SU-DHL-6 (cell line): ENCODE measurements at regions not wholly inside any gene's neighbourhood (a gene's known extent, or its start where the extent isn't known, plus 50 kb on each side); places are given as distances from the start of the nearest gene placed in this dataset.

Experiments used
- H2AFZ ChIP-seq: fragments of 200-600 bp; sonication (generic); 2 replicates; pipeline ENCODE4 v1.6.1; 2014; ENCODE audit warnings: low read depth, mild to moderate bottlenecking, moderate library complexity, mixed read lengths, antibody characterized with exemption, low read length; ENCODE audit not compliant: severe bottlenecking
- H3F3A ChIP-seq: fragments of 200-600 bp; shearing (Covaris generic); 2 replicates; pipeline ENCODE4 v1.6.0; 2016; ENCODE audit warnings: antibody characterized with exemption, mild to moderate bottlenecking; ENCODE audit not compliant: insufficient read depth
- H3K27ac ChIP-seq: fragments of 200-600 bp; sonication (generic); 2 replicates; pipeline ENCODE4 v1.5.1; 2016; ENCODE audit warnings: low read depth, mild to moderate bottlenecking, low read length, moderate library complexity, mixed read lengths
- H3K27me3 ChIP-seq: fragments of 200-600 bp; sonication (generic), shearing (Covaris generic); 2 replicates; pipeline ENCODE4 v1.6.0; 2014; ENCODE audit warnings: mild to moderate bottlenecking, low read length
- H3K36me3 ChIP-seq: fragments of 200-600 bp; sonication (generic); 2 replicates; pipeline ENCODE4 v1.6.1; 2014; ENCODE audit warnings: mild to moderate bottlenecking, low read length, mixed read lengths
- H3K4me2 ChIP-seq: fragments of 300-600, 200-600 bp; shearing (Covaris generic), sonication (generic); 2 replicates; pipeline ENCODE4 v1.6.0; 2014; ENCODE audit warnings: low read length, low read depth, mild to moderate bottlenecking; ENCODE audit not compliant: poor library complexity, severe bottlenecking
- H3K4me3 ChIP-seq: fragments of 200-600 bp; sonication (generic); 2 replicates; pipeline ENCODE4 v1.5.1; 2014; ENCODE audit warnings: antibody characterized with exemption, low read length, mild to moderate bottlenecking, mixed read lengths; ENCODE audit not compliant: insufficient read depth, poor library complexity, severe bottlenecking
- H3K79me2 ChIP-seq: fragments of 200-600 bp; sonication (generic); 2 replicates; pipeline ENCODE4 v1.6.1; 2014; ENCODE audit warnings: mild to moderate bottlenecking, low read length, moderate library complexity; ENCODE audit not compliant: insufficient read depth
- H3K9ac ChIP-seq: fragments of 200-600 bp; sonication (generic); 2 replicates; pipeline ENCODE4 v1.7.0; 2014; ENCODE audit warnings: mild to moderate bottlenecking, low read length
- H3K9me2 ChIP-seq: fragments of 200-600 bp; sonication (generic); replicated peaks from 2 replicates; pipeline ENCODE4 v1.6.1; 2014; ENCODE audit warnings: low read length; ENCODE audit not compliant: insufficient read depth
- H3K9me3 ChIP-seq: fragments of 200-600 bp; sonication (generic); 2 replicates; pipeline ENCODE4 v1.6.1; 2014; ENCODE audit warnings: low read length, mixed read lengths; ENCODE audit not compliant: insufficient read depth
- H4K20me1 ChIP-seq: fragments of 200-600 bp; sonication (generic); 2 replicates; pipeline ENCODE4 v1.6.1; 2014; ENCODE audit warnings: low read depth, mild to moderate bottlenecking, antibody characterized with exemption, low read length, moderate library complexity, mixed read lengths
- EZH2phosphoT487 ChIP-seq: fragments of 200-600 bp; sonication (generic), shearing (Covaris generic); conservative IDR thresholded peaks from 2 replicates; pipeline ENCODE4 v1.6.1; 2018; ENCODE audit warnings: mild to moderate bottlenecking, antibody characterized with exemption, low read length, moderate library complexity, mixed read lengths
- TF ChIP-seq, protein P1 (sequence below): fragments of 200-600 bp; sonication (generic); IDR thresholded peaks from one replicate; pipeline ENCODE4 v1.5.1; 2017; ENCODE audit warnings: antibody characterized with exemption, mild to moderate bottlenecking, low read length, moderate library complexity; ENCODE audit not compliant: insufficient read depth, poor library complexity, severe bottlenecking

- TF ChIP-seq, protein P1, sequence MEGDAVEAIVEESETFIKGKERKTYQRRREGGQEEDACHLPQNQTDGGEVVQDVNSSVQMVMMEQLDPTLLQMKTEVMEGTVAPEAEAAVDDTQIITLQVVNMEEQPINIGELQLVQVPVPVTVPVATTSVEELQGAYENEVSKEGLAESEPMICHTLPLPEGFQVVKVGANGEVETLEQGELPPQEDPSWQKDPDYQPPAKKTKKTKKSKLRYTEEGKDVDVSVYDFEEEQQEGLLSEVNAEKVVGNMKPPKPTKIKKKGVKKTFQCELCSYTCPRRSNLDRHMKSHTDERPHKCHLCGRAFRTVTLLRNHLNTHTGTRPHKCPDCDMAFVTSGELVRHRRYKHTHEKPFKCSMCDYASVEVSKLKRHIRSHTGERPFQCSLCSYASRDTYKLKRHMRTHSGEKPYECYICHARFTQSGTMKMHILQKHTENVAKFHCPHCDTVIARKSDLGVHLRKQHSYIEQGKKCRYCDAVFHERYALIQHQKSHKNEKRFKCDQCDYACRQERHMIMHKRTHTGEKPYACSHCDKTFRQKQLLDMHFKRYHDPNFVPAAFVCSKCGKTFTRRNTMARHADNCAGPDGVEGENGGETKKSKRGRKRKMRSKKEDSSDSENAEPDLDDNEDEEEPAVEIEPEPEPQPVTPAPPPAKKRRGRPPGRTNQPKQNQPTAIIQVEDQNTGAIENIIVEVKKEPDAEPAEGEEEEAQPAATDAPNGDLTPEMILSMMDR: no peak
- TF ChIP-seq EZH2phosphoT487: no peak
- Histone ChIP-seq H3K4me3 (no peak overlapping the region), H2AFZ (no peak overlapping the region), H3K36me3 (no peaks in the 10 kb centered on the region), H3K9me2 (no peaks in the 10 kb centered on the region), H3K27ac (no peak overlapping the region), H4K20me1 (no peaks in the 10 kb centered on the region), H3K4me2 (no peak overlapping the region), H3K9me3 (no peaks in the 10 kb centered on the region), H3K27me3 (no peaks in the 10 kb centered on the region), H3K79me2 (no peaks in the 10 kb centered on the region), H3K9ac (no peak overlapping the region), H3F3A (no peaks in the 10 kb centered on the region)
These were observed 1074.4 kb downstream of the ADGRL2 start for GRCh38 chr1:82875170-82875569.

DNA sequence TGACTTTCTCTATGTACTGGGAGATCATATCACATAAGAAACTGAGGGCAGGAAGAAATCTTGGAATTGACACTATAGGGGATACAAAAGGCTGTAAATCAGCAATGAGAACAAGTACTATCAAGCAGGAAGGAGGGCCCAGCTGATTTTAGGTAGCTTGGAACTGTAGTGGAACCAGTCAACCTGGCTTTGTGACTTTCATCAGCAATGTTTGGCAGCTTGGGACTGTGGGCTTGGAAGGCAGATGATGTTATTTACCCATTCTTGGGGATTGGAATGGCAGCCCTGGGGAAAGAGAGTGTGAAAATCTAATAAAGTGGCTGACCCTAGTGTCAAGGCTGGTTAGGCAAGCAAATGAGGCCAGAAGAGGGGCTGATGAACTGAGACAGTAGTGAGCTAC, 1073.3 kb downstream of the ADGRL2 start:
- Histone ChIP-seq H3K4me2 (no peak overlapping the region), H3K9me3 (no peaks in the 10 kb centered on the region), H3K27ac (no peak overlapping the region), H4K20me1 (no peaks in the 10 kb centered on the region), H3F3A (no peaks in the 10 kb centered on the region), H3K36me3 (no peaks in the 10 kb centered on the region), H3K4me3 (no peak overlapping the region), H3K9ac (no peak overlapping the region), H3K27me3 (no peaks in the 10 kb centered on the region), H3K79me2 (no peaks in the 10 kb centered on the region), H2AFZ (no peak overlapping the region), H3K9me2 (no peaks in the 10 kb centered on the region)
- TF ChIP-seq, protein P1: no peak
- TF ChIP-seq EZH2phosphoT487: no peak

- H3K79me2 ChIP-seq: no peaks in the 10 kb centered on the region
- no peak overlapping the region for H3K9ac ChIP-seq
- no peak for TF ChIP-seq EZH2phosphoT487
- TF ChIP-seq, protein P1: no peak
- H4K20me1 ChIP-seq: no peaks in the 10 kb centered on the region
- H3K27ac ChIP-seq: no peak overlapping the region
- no peaks in the 10 kb centered on the region for H3K9me2 ChIP-seq
- no peaks in the 10 kb centered on the region for H3F3A ChIP-seq
- no peaks in the 10 kb centered on the region for H3K9me3 ChIP-seq
- H3K27me3 ChIP-seq: no peaks in the 10 kb centered on the region
- H3K4me3 ChIP-seq: no peak overlapping the region
- no peak overlapping the region for H2AFZ ChIP-seq
- no peak overlapping the region for H3K4me2 ChIP-seq
- H3K36me3 ChIP-seq: no peaks in the 10 kb centered on the region
These were observed 1069.6 kb downstream of the ADGRL2 start for GRCh38 chr1:82870332-82870731.
